SK-N-SH (cell line): ENCODE measurements at regions not wholly inside any gene's neighbourhood (a gene's known extent, or its start where the extent isn't known, plus 50 kb on each side); places are given as distances from the start of the nearest gene placed in this dataset.

ENCODE experiments used
- CTCF ChIA-PET: fragments of 300-600, 350-600 bp; formaldehyde crosslinking; extraction: SDS; loops from one replicate; lab custom pipeline; 2021; lab: Yijun Ruan, JAX
- POLR2A ChIA-PET: fragments of 350-600 bp; sonication (Branson Sonifier 250); formaldehyde crosslinking; extraction: SDS; loops from one replicate; lab custom pipeline; 2020; ENCODE audit warnings: antibody characterized with exemption, inconsistent platforms; lab: Yijun Ruan, JAX
- DNase-seq: peaks from one replicate; pipeline ENCODE4 v3.0.0; 2012
- H2AFZ ChIP-seq: fragments of 200-600 bp; sonication (generic); 2 replicates; pipeline ENCODE4 v1.8.1; 2016; ENCODE audit warnings: antibody characterized with exemption, mild to moderate bottlenecking, low read depth
- H3F3A ChIP-seq: fragments of 200-600 bp; sonication (generic); replicated peaks from 2 replicates; pipeline ENCODE3; 2016; ENCODE audit warnings: antibody characterized with exemption, mild to moderate bottlenecking; ENCODE audit not compliant: insufficient read depth
- H3K27ac ChIP-seq, 2 experiments: fragments of 200-500 bp in 1 of 2; fragments of 200-600 bp in 1 of 2; sonication (Bioruptor generic) in 1 of 2; sonication (generic), shearing (Covaris generic) in 1 of 2; 2 replicates each; pipeline versions ENCODE4 v1.5.1 to v1.6.1; 2014 to 2016; ENCODE audit warnings: low read depth in 2 of 2, inconsistent platforms in 1 of 2, low read length in 1 of 2, mild to moderate bottlenecking in 1 of 2, mixed read lengths in 1 of 2
- H3K27me3 ChIP-seq: fragments of 200-600 bp; sonication (generic), shearing (Covaris generic); 2 replicates; pipeline ENCODE4 v1.6.1; 2016; ENCODE audit warnings: mixed run types; ENCODE audit not compliant: insufficient read depth
- H3K36me3 ChIP-seq, 2 experiments: fragments of 200-500 bp in 1 of 2; fragments of 200-600 bp in 1 of 2; sonication (Bioruptor generic) in 1 of 2; sonication (generic) in 1 of 2; replicated peaks in 1 of 2; 2 replicates each; pipeline versions ENCODE3 to v1.5.1; 2014 to 2016; ENCODE audit warnings: low read length in 1 of 2, mild to moderate bottlenecking in 1 of 2; ENCODE audit not compliant: insufficient read depth in 2 of 2, control insufficient read depth in 1 of 2
- H3K4me1 ChIP-seq, 2 experiments: fragments of 200-500 bp in 1 of 2; fragments of 200-600 bp in 1 of 2; sonication (Bioruptor generic) in 1 of 2; sonication (generic), shearing (Covaris generic) in 1 of 2; 2 replicates each; pipeline versions ENCODE4 v1.5.1 to v1.6.1; 2014 to 2016; ENCODE audit warnings: low read depth in 1 of 2, low read length in 1 of 2, mixed run types in 1 of 2; ENCODE audit not compliant: insufficient read depth in 2 of 2, control insufficient read depth in 1 of 2
- H3K4me2 ChIP-seq: fragments of 200-600 bp; sonication (generic), shearing (Covaris generic); 2 replicates; pipeline ENCODE4 v1.6.1; 2017; ENCODE audit warnings: mixed run types
- H3K4me3 ChIP-seq, 2 experiments: fragments of 200-500 bp in 1 of 2; fragments of 200-600 bp in 1 of 2; sonication (Bioruptor generic) in 1 of 2; sonication (generic), shearing (Covaris generic) in 1 of 2; 2 replicates each; pipeline versions ENCODE4 v1.5.1 to v1.8.1; 2014 to 2016; ENCODE audit warnings: low read depth in 2 of 2, inconsistent platforms in 1 of 2, low read length in 1 of 2, mild to moderate bottlenecking in 1 of 2, mixed read lengths in 1 of 2, moderate library complexity in 1 of 2
- H3K79me2 ChIP-seq: fragments of 200-600 bp; sonication (generic); 2 replicates; pipeline ENCODE4 v1.8.1; 2017; ENCODE audit warnings: mild to moderate bottlenecking; ENCODE audit not compliant: insufficient read depth
- H3K9ac ChIP-seq: fragments of 200-600 bp; sonication (generic); 2 replicates; pipeline ENCODE4 v1.6.1; 2017; ENCODE audit warnings: mixed run types
- H3K9me2 ChIP-seq: fragments of 200-600 bp; sonication (generic); 2 replicates; pipeline ENCODE4 v1.6.1; 2017; ENCODE audit warnings: mixed run types
- H3K9me3 ChIP-seq: fragments of 200-600 bp; sonication (generic); 2 replicates; pipeline ENCODE4 v1.6.1; 2017; ENCODE audit warnings: mixed run types, mild to moderate bottlenecking, moderate library complexity
- H4K20me1 ChIP-seq: fragments of 200-600 bp; sonication (generic); 2 replicates; pipeline ENCODE4 v1.6.1; 2017; ENCODE audit warnings: mild to moderate bottlenecking, mixed run types; ENCODE audit not compliant: insufficient read depth
- CHD2 ChIP-seq: fragments of 150-350 bp; IDR thresholded peaks from 2 replicates; pipeline ENCODE4 v1.6.1; 2018; ENCODE audit warnings: low read length; ENCODE audit not compliant: partially characterized antibody
- CTCF ChIP-seq: fragments of 200-600 bp; sonication (generic); IDR thresholded peaks from 2 replicates; pipeline ENCODE4 v1.6.1; 2017; ENCODE audit warnings: antibody characterized with exemption, mild to moderate bottlenecking, moderate library complexity
- EP300 ChIP-seq, 2 experiments: IDR thresholded peaks; 2 replicates each; pipeline versions ENCODE4 v1.4.0 to v1.6.1; 2012; ENCODE audit warnings: borderline replicate concordance in 1 of 2, low read depth in 1 of 2, low read length in 1 of 2
- GATA2 ChIP-seq: sonication (generic); formaldehyde crosslinking; IDR thresholded peaks from 2 replicates; pipeline ENCODE4 v1.5.0; 2020; ENCODE audit warnings: mild to moderate bottlenecking, missing genetic modification reagents
- IRF3 ChIP-seq: fragments of 150-350 bp; IDR thresholded peaks from 2 replicates; pipeline ENCODE4 v1.6.1; 2016; ENCODE audit warnings: mild to moderate bottlenecking, low read depth, low read length
- MEF2A ChIP-seq: IDR thresholded peaks from 2 replicates; pipeline ENCODE4 v1.4.0; 2012; ENCODE audit warnings: low read depth, borderline replicate concordance
- MXI1 ChIP-seq: IDR thresholded peaks from 2 replicates; pipeline ENCODE4 v1.6.1; 2012; ENCODE audit warnings: mild to moderate bottlenecking, low read depth, low read length, improper control_type of control experiment
- NFIC ChIP-seq: IDR thresholded peaks from 2 replicates; pipeline ENCODE4 v1.4.0; 2012; ENCODE audit warnings: borderline replicate concordance
- POLR2AphosphoS5 ChIP-seq: IDR thresholded peaks from 2 replicates; pipeline ENCODE4 v1.6.1; 2012; ENCODE audit warnings: low read depth, low read length
- RAD21 ChIP-seq: IDR thresholded peaks from 2 replicates; pipeline ENCODE4 v1.6.1; 2012; ENCODE audit warnings: mild to moderate bottlenecking, low read length
- RCOR1 ChIP-seq: fragments of 150-350 bp; IDR thresholded peaks from 2 replicates; pipeline ENCODE4 v1.6.1; 2017; ENCODE audit warnings: antibody characterized with exemption, low read length
- RFX5 ChIP-seq: IDR thresholded peaks from 2 replicates; pipeline ENCODE4 v1.6.1; 2012; ENCODE audit warnings: mild to moderate bottlenecking, improper control_type of control experiment, low read length
- RXRA ChIP-seq: IDR thresholded peaks from 2 replicates; pipeline ENCODE4 v1.4.0; 2012; ENCODE audit warnings: low read depth, mild to moderate bottlenecking, borderline replicate concordance
- SMC3 ChIP-seq: IDR thresholded peaks from 2 replicates; pipeline ENCODE4 v1.6.1; 2012; ENCODE audit warnings: low read depth, low read length, improper control_type of control experiment
- TEAD4 ChIP-seq: IDR thresholded peaks from 2 replicates; pipeline ENCODE4 v1.4.0; 2012; ENCODE audit warnings: mild to moderate bottlenecking, borderline replicate concordance; ENCODE audit not compliant: insufficient read depth
- USF1 ChIP-seq: IDR thresholded peaks from 2 replicates; pipeline ENCODE4 v1.4.0; 2012; ENCODE audit warnings: low read depth, borderline replicate concordance
- YY1 ChIP-seq: IDR thresholded peaks from 2 replicates; pipeline ENCODE4 v1.4.0; 2012; ENCODE audit warnings: low read depth, mild to moderate bottlenecking
- WGBS: methylation state at CpG from one replicate; pipeline ENCODE4 v1.1.6; 2017; ENCODE audit warnings: low lambda C conversion rate; 5-methylcytosine and 5-hydroxymethylcytosine counted together
- TF ChIP-seq, protein P1 (sequence below): IDR thresholded peaks from 2 replicates; pipeline ENCODE4 v1.4.0; 2012; ENCODE audit warnings: low read depth
- TF ChIP-seq, protein P2 (sequence below): IDR thresholded peaks from 2 replicates; pipeline ENCODE4 v1.4.0; 2012; ENCODE audit warnings: low read depth, borderline replicate concordance
- TF ChIP-seq, protein P3 (sequence below): IDR thresholded peaks from 2 replicates; pipeline ENCODE4; 2012

- Histone ChIP-seq H3K36me3 (no peaks in the 10 kb centered on the region), H3K4me2 (no peak overlapping the region), H3K9ac (no peak overlapping the region), H3F3A (no peaks in the 10 kb centered on the region), H3K4me1 (no peaks in the 10 kb centered on the region), H3K9me2 (no peaks in the 10 kb centered on the region), H3K79me2 (no peaks in the 10 kb centered on the region), H3K27ac (no peak overlapping the region), H3K4me3 (no peak overlapping the region), H3K27me3 (no peaks in the 10 kb centered on the region), H3K9me3 (no peaks in the 10 kb centered on the region), H4K20me1 (no peaks in the 10 kb centered on the region), H2AFZ (no peak overlapping the region)
- DNase-seq, result no peak
- POLR2A ChIA-PET, result no interaction called here
- 8% methylated on average over 5 of the region's 5 CpGs for WGBS
- CTCF ChIA-PET, result interaction anchor here (1.8 kb wide), 1 partner anchor 17 kb away, joined by 6 read pairs; no protein-coding TSS in a partner anchor
- no peak for TF ChIP-seq IRF3
- TF ChIP-seq TEAD4, result no peak
- TF ChIP-seq SMC3, result no peak
- TF ChIP-seq CTCF, result no peak
- TF ChIP-seq GATA2 (CRISPR knock-in tag), result no peak
- no peak for TF ChIP-seq CHD2
- TF ChIP-seq, protein P1, sequence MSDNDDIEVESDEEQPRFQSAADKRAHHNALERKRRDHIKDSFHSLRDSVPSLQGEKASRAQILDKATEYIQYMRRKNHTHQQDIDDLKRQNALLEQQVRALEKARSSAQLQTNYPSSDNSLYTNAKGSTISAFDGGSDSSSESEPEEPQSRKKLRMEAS, result no peak
- TF ChIP-seq USF1, result no peak
- TF ChIP-seq MXI1, result no peak
- TF ChIP-seq RCOR1, result no peak
- TF ChIP-seq YY1, result no peak
- TF ChIP-seq POLR2AphosphoS5, result no peak
- TF ChIP-seq RFX5, result no peak
- no peak for TF ChIP-seq NFIC
- TF ChIP-seq MEF2A, result no peak
- TF ChIP-seq RXRA, result no peak
- TF ChIP-seq, protein P2, sequence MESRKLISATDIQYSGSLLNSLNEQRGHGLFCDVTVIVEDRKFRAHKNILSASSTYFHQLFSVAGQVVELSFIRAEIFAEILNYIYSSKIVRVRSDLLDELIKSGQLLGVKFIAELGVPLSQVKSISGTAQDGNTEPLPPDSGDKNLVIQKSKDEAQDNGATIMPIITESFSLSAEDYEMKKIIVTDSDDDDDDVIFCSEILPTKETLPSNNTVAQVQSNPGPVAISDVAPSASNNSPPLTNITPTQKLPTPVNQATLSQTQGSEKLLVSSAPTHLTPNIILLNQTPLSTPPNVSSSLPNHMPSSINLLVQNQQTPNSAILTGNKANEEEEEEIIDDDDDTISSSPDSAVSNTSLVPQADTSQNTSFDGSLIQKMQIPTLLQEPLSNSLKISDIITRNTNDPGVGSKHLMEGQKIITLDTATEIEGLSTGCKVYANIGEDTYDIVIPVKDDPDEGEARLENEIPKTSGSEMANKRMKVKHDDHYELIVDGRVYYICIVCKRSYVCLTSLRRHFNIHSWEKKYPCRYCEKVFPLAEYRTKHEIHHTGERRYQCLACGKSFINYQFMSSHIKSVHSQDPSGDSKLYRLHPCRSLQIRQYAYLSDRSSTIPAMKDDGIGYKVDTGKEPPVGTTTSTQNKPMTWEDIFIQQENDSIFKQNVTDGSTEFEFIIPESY, result no peak
- no peak for TF ChIP-seq EP300 (IDR thresholded peaks at IDR 0.05; ENCODE audit: borderline replicate concordance in 1 of 2, low read depth in 1 of 2, low read length in 1 of 2)
- TF ChIP-seq, protein P3, sequence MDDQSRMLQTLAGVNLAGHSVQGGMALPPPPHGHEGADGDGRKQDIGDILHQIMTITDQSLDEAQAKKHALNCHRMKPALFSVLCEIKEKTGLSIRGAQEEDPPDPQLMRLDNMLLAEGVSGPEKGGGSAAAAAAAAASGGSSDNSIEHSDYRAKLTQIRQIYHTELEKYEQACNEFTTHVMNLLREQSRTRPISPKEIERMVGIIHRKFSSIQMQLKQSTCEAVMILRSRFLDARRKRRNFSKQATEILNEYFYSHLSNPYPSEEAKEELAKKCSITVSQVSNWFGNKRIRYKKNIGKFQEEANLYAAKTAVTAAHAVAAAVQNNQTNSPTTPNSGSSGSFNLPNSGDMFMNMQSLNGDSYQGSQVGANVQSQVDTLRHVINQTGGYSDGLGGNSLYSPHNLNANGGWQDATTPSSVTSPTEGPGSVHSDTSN, result no peak
- TF ChIP-seq RAD21, result no peak
These were observed 240.2 kb upstream of the CSF3R start for GRCh38 chr1:36722871-36723270.
